Stomach (tissue), 4 donors: ENCODE measurements at regions not wholly inside any gene's neighbourhood (a gene's known extent, or its start where the extent isn't known, plus 50 kb on each side); places are given as distances from the start of the nearest gene placed in this dataset.

Experiments used
- CTCF ChIP-seq, 7 experiments: fragments of 450-650 bp in 4 of 7; fragments of 200-600 bp in 3 of 7; sonication (generic) in 3 of 7; IDR thresholded peaks; one replicate each; pipeline ENCODE4 v1.5.1; 2016 to 2019; ENCODE audit warnings: antibody characterized with exemption in 7 of 7, control low read depth in 2 of 7, mild to moderate bottlenecking in 1 of 7
- POLR2A ChIP-seq, 4 donors: fragments of 450-650 bp; IDR thresholded peaks; one replicate each; pipeline ENCODE4 v1.6.1; 2016; ENCODE audit warnings: antibody characterized with exemption in 4 of 4, control low read depth in 2 of 4, mild to moderate bottlenecking in 1 of 4, moderate library complexity in 1 of 4

DNA sequence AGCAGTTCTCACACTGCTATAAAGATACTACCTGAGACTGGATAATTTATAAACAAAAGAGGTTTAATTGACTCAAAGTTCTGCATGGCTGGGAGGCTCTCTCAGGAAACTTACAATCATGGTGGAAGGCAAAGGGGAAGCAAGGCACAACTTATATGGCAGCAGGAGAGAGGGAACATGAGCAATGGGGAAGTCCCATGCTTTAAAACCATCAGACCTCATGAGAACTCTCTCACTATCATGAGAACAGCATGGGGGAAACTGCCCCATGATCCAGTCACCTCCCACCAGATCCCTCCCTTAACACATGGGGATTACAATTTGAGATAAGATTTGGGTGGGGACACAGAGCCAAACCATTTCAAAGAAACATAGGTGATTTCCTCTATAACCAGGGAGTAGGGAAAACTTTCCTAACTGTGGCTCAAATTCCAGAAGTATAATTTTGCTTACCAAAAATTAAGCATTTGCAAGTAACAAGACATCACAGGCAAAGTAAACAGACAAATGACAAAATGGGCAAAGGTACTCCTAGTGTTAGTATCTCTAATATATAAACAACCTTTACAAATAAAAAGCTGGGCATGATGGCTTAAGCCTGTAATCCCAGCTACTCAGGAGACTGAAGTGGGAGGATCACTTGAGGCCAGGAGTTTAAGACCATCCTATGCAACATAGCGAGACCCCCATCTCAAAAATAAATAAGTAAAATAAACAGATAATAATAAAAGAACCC, 88.0 kb downstream of the KBTBD2 start:
- TF ChIP-seq CTCF (IDR thresholded peaks at IDR 0.05) (no peak), POLR2A (IDR thresholded peaks at IDR 0.05) (no peak)
